GM12865 (cell line): ENCODE measurements at regions not wholly inside any gene's neighbourhood (a gene's known extent, or its start where the extent isn't known, plus 50 kb on each side); places are given as distances from the start of the nearest gene placed in this dataset.

Experiments used
- DNase-seq: peaks from one replicate; pipeline ENCODE4 v3.0.0; 2010; ENCODE audit warnings: low read depth
- H3K4me3 ChIP-seq: 2 replicates; pipeline ENCODE4 v1.5.1; 2011; ENCODE audit warnings: mild to moderate bottlenecking, low read depth, low read length, control low read depth
- TF ChIP-seq, protein P1 (sequence below): IDR thresholded peaks from 2 replicates; pipeline ENCODE4 v1.5.1; 2011; ENCODE audit warnings: low read length, control low read depth, low read depth, inconsistent platforms; ENCODE audit not compliant: insufficient read depth; ENCODE audit errors: missing control alignments

- no peak overlapping the region for H3K4me3 ChIP-seq
- TF ChIP-seq, protein P1, sequence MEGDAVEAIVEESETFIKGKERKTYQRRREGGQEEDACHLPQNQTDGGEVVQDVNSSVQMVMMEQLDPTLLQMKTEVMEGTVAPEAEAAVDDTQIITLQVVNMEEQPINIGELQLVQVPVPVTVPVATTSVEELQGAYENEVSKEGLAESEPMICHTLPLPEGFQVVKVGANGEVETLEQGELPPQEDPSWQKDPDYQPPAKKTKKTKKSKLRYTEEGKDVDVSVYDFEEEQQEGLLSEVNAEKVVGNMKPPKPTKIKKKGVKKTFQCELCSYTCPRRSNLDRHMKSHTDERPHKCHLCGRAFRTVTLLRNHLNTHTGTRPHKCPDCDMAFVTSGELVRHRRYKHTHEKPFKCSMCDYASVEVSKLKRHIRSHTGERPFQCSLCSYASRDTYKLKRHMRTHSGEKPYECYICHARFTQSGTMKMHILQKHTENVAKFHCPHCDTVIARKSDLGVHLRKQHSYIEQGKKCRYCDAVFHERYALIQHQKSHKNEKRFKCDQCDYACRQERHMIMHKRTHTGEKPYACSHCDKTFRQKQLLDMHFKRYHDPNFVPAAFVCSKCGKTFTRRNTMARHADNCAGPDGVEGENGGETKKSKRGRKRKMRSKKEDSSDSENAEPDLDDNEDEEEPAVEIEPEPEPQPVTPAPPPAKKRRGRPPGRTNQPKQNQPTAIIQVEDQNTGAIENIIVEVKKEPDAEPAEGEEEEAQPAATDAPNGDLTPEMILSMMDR: no peak
- DNase-seq: no peak
Observed at GRCh38 chr17:71500761-71501555, 619.9 kb upstream of the SOX9 start.

GRCh38 chr17:71501711-71502110, 619.1 kb upstream of the SOX9 start:
- TF ChIP-seq, protein P1: no peak
- H3K4me3 ChIP-seq: no peak overlapping the region
- peak; percentile 1 for DNase-seq

- TF ChIP-seq, protein P1: no peak
- DNase-seq: no peak
- no peak overlapping the region for H3K4me3 ChIP-seq
Observed at GRCh38 chr17:71502443-71502842, 618.4 kb upstream of the SOX9 start.

DNA sequence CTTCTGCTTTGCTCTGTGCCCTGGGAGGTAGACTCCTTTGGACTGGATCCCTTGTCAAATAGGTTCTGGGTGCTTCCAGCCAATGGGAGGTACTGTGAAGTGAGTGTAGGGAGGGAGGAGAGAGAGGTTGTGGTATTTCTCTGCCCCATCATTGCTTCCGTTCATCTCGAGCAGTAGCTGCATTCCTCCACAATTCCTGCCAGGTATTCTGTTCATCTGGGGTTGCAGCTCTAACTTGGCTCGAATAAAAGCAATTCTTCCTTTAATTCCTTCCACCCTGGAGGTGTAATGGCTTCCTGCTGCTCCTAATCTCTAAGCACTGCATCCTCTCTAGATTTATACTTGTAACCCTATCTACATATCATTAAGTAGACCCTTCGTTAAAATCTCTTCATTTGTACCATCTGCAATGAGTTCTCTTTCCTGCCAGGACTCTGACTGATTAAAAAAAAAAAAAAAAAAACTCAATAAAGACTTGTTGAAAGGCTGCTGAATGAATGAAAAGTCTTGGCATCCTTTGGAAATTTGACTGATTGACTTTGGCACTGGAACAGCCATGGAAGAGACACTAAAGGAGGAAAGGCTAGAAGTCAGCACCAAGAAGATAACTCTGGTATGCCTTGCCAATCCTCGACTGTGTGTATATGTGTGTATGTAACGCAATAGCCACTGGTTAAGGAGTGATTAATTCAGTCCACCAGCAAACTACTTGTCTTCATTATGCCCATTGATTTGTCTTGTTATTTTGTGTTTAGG, 616.9 kb upstream of the SOX9 start:
- TF ChIP-seq, protein P1: no peak
- DNase-seq: no peak
- no peak overlapping the region for H3K4me3 ChIP-seq

GRCh38 chr17:71505200-71505599, 615.6 kb upstream of the SOX9 start:
- H3K4me3 ChIP-seq: no peak overlapping the region
- TF ChIP-seq, protein P1: no peak
- no peak for DNase-seq

GRCh38 chr17:71505981-71506380, 614.8 kb upstream of the SOX9 start:
- H3K4me3 ChIP-seq: no peak overlapping the region
- TF ChIP-seq, protein P1: no peak
- DNase-seq: no peak
